ENCODE measurements at regions not wholly inside any gene's neighbourhood (a gene's known extent, or its start where the extent isn't known, plus 50 kb on each side); places are given as distances from the start of the nearest gene placed in this dataset.

DNA sequence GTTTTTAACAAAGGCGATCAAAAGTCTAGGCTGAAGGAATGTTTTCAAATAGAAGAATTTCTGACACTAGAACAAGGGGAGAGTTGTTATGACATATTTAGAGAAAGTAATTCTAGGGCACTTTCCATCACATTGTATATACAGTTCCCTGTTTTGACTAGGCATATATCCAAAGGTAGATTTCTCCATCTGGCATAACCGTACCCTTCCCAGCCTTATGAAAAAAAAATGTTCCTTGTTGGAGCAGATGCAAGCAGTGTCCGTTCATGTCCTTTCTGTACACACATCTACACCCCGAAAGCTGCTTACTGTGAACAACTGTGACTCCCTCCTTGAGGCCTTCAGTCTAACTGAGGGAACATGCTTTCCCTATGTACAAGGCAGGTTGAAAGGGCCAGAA lies 271.7 kb upstream of the GBE1 start:
- FAIRE-seq (no peak), DNase-seq (no peak)
- H3K9ac ChIP-seq (ENCODE audit: low read length in 3 of 3) = no peak overlapping the region
- H3K27me3 ChIP-seq (ENCODE audit: control insufficient read depth, insufficient read depth, low read length) = no peaks in the 10 kb centered on the region
- no peak overlapping the region for H3K27ac ChIP-seq (ENCODE audit: low read depth in 2 of 2, low read length in 2 of 2)
- no peaks in the 10 kb centered on the region for H3K36me3 ChIP-seq (ENCODE audit: control insufficient read depth in 2 of 3, insufficient read depth in 3 of 3, low read length in 3 of 3)
- intact Hi-C loops (cut with DNase I) = no loop called here
- TF ChIP-seq, protein P1, sequence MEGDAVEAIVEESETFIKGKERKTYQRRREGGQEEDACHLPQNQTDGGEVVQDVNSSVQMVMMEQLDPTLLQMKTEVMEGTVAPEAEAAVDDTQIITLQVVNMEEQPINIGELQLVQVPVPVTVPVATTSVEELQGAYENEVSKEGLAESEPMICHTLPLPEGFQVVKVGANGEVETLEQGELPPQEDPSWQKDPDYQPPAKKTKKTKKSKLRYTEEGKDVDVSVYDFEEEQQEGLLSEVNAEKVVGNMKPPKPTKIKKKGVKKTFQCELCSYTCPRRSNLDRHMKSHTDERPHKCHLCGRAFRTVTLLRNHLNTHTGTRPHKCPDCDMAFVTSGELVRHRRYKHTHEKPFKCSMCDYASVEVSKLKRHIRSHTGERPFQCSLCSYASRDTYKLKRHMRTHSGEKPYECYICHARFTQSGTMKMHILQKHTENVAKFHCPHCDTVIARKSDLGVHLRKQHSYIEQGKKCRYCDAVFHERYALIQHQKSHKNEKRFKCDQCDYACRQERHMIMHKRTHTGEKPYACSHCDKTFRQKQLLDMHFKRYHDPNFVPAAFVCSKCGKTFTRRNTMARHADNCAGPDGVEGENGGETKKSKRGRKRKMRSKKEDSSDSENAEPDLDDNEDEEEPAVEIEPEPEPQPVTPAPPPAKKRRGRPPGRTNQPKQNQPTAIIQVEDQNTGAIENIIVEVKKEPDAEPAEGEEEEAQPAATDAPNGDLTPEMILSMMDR (IDR thresholded peaks at IDR 0.05; ENCODE audit: borderline replicate concordance, extremely low read depth, insufficient read depth) = no peak
- H3K4me1 ChIP-seq (ENCODE audit: control insufficient read depth in 2 of 3, insufficient read depth in 2 of 3, low read depth in 1 of 3, low read length in 3 of 3) = no peaks in the 10 kb centered on the region
- no peak overlapping the region for H3K4me3 ChIP-seq (ENCODE audit: low read length in 3 of 3)
- H3K9me3 ChIP-seq (ENCODE audit: control insufficient read depth in 2 of 3, insufficient read depth in 1 of 3, low read length in 3 of 3) = no peaks in the 10 kb centered on the region

DNA sequence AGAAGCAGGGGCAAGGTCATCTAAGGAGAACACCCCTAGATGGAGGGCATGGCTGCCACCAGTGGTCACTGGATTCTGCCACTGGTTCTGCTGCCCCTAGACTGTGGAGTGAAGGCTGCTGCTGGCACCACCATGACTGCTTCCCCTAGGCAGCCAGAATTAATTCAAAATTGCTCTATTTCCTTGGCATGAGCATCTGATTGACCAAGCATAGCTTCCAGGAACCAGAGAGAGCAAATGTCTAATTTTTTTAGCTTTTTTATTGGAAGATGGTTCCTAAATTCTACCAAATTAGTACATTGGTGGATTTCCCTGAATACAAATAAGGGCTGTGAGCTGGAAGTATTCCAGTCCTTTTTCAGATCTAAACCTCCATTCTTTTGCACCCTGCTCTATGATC lies 270.2 kb upstream of the GBE1 start:
- DNase-seq (no peak), FAIRE-seq (no peak)
- H3K27ac ChIP-seq (ENCODE audit: low read depth in 2 of 2, low read length in 2 of 2) = no peak overlapping the region
- no peak overlapping the region for H3K4me3 ChIP-seq (ENCODE audit: low read length in 3 of 3)
- no peaks in the 10 kb centered on the region for H3K4me1 ChIP-seq (ENCODE audit: control insufficient read depth in 2 of 3, insufficient read depth in 2 of 3, low read depth in 1 of 3, low read length in 3 of 3)
- intact Hi-C loops (cut with DNase I) = no loop called here
- TF ChIP-seq, protein P1 (IDR thresholded peaks at IDR 0.05; ENCODE audit: borderline replicate concordance, extremely low read depth, insufficient read depth) = no peak
- H3K9me3 ChIP-seq (ENCODE audit: control insufficient read depth in 2 of 3, insufficient read depth in 1 of 3, low read length in 3 of 3) = no peaks in the 10 kb centered on the region
- no peaks in the 10 kb centered on the region for H3K27me3 ChIP-seq (ENCODE audit: control insufficient read depth, insufficient read depth, low read length)
- no peak overlapping the region for H3K9ac ChIP-seq (ENCODE audit: low read length in 3 of 3)
- no peaks in the 10 kb centered on the region for H3K36me3 ChIP-seq (ENCODE audit: control insufficient read depth in 2 of 3, insufficient read depth in 3 of 3, low read length in 3 of 3)

DNA sequence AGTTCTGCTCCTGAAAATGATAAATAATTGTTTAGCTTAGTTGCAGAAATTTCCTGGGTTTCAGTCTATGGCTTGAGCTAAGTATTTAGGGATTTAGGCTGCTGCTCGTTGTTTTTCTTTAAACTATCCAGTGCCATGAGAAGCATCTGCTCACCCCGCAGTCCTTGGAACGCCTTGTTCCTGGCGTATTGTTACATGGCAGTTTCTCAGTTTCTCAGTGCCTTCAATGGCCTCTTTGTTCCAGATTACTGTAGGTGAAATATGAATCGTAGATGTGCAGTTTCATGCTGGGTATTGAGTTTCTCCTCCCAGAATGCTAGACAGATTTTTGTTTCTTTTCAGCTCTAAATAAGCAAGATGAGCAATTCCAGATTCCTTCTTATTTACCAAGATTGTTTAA lies 269.5 kb upstream of the GBE1 start:
- intact Hi-C loops (cut with DNase I) = no loop called here
- no peaks in the 10 kb centered on the region for H3K9me3 ChIP-seq (ENCODE audit: control insufficient read depth in 2 of 3, insufficient read depth in 1 of 3, low read length in 3 of 3)
- H3K36me3 ChIP-seq (ENCODE audit: control insufficient read depth in 2 of 3, insufficient read depth in 3 of 3, low read length in 3 of 3) = no peaks in the 10 kb centered on the region
- H3K4me3 ChIP-seq (ENCODE audit: low read length in 3 of 3) = no peak overlapping the region
- no peak overlapping the region for H3K9ac ChIP-seq (ENCODE audit: low read length in 3 of 3)
- no peaks in the 10 kb centered on the region for H3K4me1 ChIP-seq (ENCODE audit: control insufficient read depth in 2 of 3, insufficient read depth in 2 of 3, low read depth in 1 of 3, low read length in 3 of 3)
- peak in 1 of 5 donors; percentile 8 for DNase-seq
- no peaks in the 10 kb centered on the region for H3K27me3 ChIP-seq (ENCODE audit: control insufficient read depth, insufficient read depth, low read length)
- no peak overlapping the region for H3K27ac ChIP-seq (ENCODE audit: low read depth in 2 of 2, low read length in 2 of 2)
- TF ChIP-seq, protein P1 (IDR thresholded peaks at IDR 0.05; ENCODE audit: borderline replicate concordance, extremely low read depth, insufficient read depth) = no peak
- no peak for FAIRE-seq

DNA sequence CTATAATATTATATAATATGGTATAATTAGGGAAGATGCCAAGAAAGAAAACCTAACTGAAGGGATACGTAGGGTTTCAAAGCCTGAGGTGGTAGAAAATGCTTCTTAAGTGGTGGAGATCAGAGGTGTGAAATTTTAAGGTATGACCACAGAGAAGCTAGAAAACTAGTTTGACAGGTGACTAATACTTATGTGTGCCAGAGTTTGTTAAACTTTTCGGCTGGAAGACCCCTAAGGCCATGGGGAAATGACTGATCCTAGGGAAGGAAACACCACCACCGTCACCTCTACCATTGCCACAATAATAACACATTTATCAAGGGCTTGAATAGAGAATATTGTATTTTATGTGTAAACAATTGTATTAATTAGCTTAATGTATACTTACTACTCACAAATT lies 261.4 kb upstream of the GBE1 start:
- H3K27me3 ChIP-seq (ENCODE audit: control insufficient read depth, insufficient read depth, low read length) = no peaks in the 10 kb centered on the region
- intact Hi-C loops (cut with DNase I) = no loop called here
- H3K4me3 ChIP-seq (ENCODE audit: low read length in 3 of 3) = no peak overlapping the region
- DNase-seq (no peak), FAIRE-seq (no peak)
- H3K27ac ChIP-seq (ENCODE audit: low read depth in 2 of 2, low read length in 2 of 2) = no peak overlapping the region
- TF ChIP-seq, protein P1 (IDR thresholded peaks at IDR 0.05; ENCODE audit: borderline replicate concordance, extremely low read depth, insufficient read depth) = no peak
- H3K9me3 ChIP-seq (ENCODE audit: control insufficient read depth in 2 of 3, insufficient read depth in 1 of 3, low read length in 3 of 3) = no peaks in the 10 kb centered on the region
- no peaks in the 10 kb centered on the region for H3K4me1 ChIP-seq (ENCODE audit: control insufficient read depth in 2 of 3, insufficient read depth in 2 of 3, low read depth in 1 of 3, low read length in 3 of 3)
- H3K9ac ChIP-seq (ENCODE audit: low read length in 3 of 3) = no peak overlapping the region
- no peaks in the 10 kb centered on the region for H3K36me3 ChIP-seq (ENCODE audit: control insufficient read depth in 2 of 3, insufficient read depth in 3 of 3, low read length in 3 of 3)
